ENCODE measurements at regions not wholly inside any gene's neighbourhood (a gene's known extent, or its start where the extent isn't known, plus 50 kb on each side); places are given as distances from the start of the nearest gene placed in this dataset.
"Not testable (repeated sequence)": the region's sequence is repeated elsewhere in the genome, so short reads cannot be mapped to it uniquely, and the experiment has no call there.

GRCh38 chrX:89350024-89350423 lies 571.7 kb upstream of the TGIF2LX start:
- not testable (repeated sequence) for DNase-seq

- not testable (repeated sequence) for DNase-seq
Measured at GRCh38 chrX:89369904-89370303, 551.8 kb upstream of the TGIF2LX start.

- DNase-seq: not testable (repeated sequence)
Measured at GRCh38 chrX:89393004-89393403, 528.7 kb upstream of the TGIF2LX start.

GRCh38 chrX:89402818-89403217 lies 518.9 kb upstream of the TGIF2LX start:
- DNase-seq: not testable (repeated sequence)

GRCh38 chrX:89405148-89405547 lies 516.6 kb upstream of the TGIF2LX start:
- not testable (repeated sequence) for DNase-seq

- peak; percentile 13 for DNase-seq
Measured at GRCh38 chrX:89416930-89417329, 504.8 kb upstream of the TGIF2LX start.

- not testable (repeated sequence) for DNase-seq
Measured at GRCh38 chrX:89432652-89433231, 489.0 kb upstream of the TGIF2LX start.

Measured in activated CD8-positive, alpha-beta memory T cell treated with anti-CD3 and anti-CD28 coated beads, Interleukin-2, amount 50 U/mL, for 48 hours (primary cell).